ENCODE measurements at regions not wholly inside any gene's neighbourhood (a gene's known extent, or its start where the extent isn't known, plus 50 kb on each side); places are given as distances from the start of the nearest gene placed in this dataset.

- TF ChIP-seq CTCF (IDR thresholded peaks at IDR 0.05) (no peak), POLR2A (IDR thresholded peaks at IDR 0.05) (no peak), POLR2AphosphoS5 (IDR thresholded peaks at IDR 0.05) (no peak)
Observed at GRCh38 chr12:46493150-46493833, 120.7 kb upstream of the SLC38A2 start.
